DMS114 treated with DMSO at 0.1 percent for 48 hours (cell line): ENCODE measurements at regions not wholly inside any gene's neighbourhood (a gene's known extent, or its start where the extent isn't known, plus 50 kb on each side); places are given as distances from the start of the nearest gene placed in this dataset.

ENCODE experiments used
- DNase-seq: peaks from one replicate; lab custom pipeline; 2025; ENCODE audit not compliant: unreplicated experiment; lab: John Stamatoyannopoulos, UW

GRCh38 chr6:81253821-81254220 lies 498.7 kb downstream of the TENT5A start:
- DNase-seq = no peak

GRCh38 chr6:81252231-81252630 lies 500.2 kb downstream of the TENT5A start:
- DNase-seq = no peak

- no peak for DNase-seq
Observed at GRCh38 chr6:81246200-81246599, 506.3 kb downstream of the TENT5A start.

GRCh38 chr6:81242624-81243023 lies 509.9 kb downstream of the TENT5A start:
- DNase-seq = no peak

GRCh38 chr6:81241126-81242041 lies 511.1 kb downstream of the TENT5A start:
- no peak for DNase-seq

GRCh38 chr6:81238390-81238789 lies 514.1 kb downstream of the TENT5A start:
- DNase-seq = no peak

GRCh38 chr6:81237226-81237625 lies 515.3 kb downstream of the TENT5A start:
- no peak for DNase-seq

- DNase-seq = no peak
Observed at GRCh38 chr6:81235512-81235911, 517.0 kb downstream of the TENT5A start.

- DNase-seq = no peak
Observed at GRCh38 chr6:81233990-81234389, 518.5 kb downstream of the TENT5A start.

GRCh38 chr6:81228912-81229555 lies 523.4 kb downstream of the TENT5A start:
- no peak for DNase-seq

GRCh38 chr6:81226957-81227356 lies 525.5 kb downstream of the TENT5A start:
- DNase-seq = no peak

- DNase-seq = no peak
Observed at GRCh38 chr6:81216668-81217067, 535.8 kb downstream of the TENT5A start.

- DNase-seq = no peak
Observed at GRCh38 chr6:81215092-81215432, 537.4 kb downstream of the TENT5A start.

- DNase-seq = no peak
Observed at GRCh38 chr6:81214414-81215091, 537.9 kb downstream of the TENT5A start.

- DNase-seq = no peak
Observed at GRCh38 chr6:81204731-81205130, 547.8 kb downstream of the TENT5A start.

GRCh38 chr6:81194374-81194773 lies 558.1 kb downstream of the TENT5A start:
- DNase-seq = no peak

- DNase-seq = peak; percentile 73
Observed at GRCh38 chr6:81172056-81172740, 580.3 kb downstream of the TENT5A start.

GRCh38 chr6:81169166-81169565 lies 583.3 kb downstream of the TENT5A start:
- peak; percentile 41 for DNase-seq

GRCh38 chr6:81166770-81167169 lies 585.7 kb downstream of the TENT5A start:
- DNase-seq = no peak

GRCh38 chr6:81158956-81159355 lies 593.5 kb downstream of the TENT5A start:
- DNase-seq = no peak

- DNase-seq = no peak
Observed at GRCh38 chr6:81148751-81149150, 603.7 kb downstream of the TENT5A start.
